Ishikawa (cell line): ENCODE measurements at regions not wholly inside any gene's neighbourhood (a gene's known extent, or its start where the extent isn't known, plus 50 kb on each side); places are given as distances from the start of the nearest gene placed in this dataset.
A peak's percentile ranks its signal among the peaks of the same experiment; 100 is the strongest.

Experiments
- CEBPB ChIP-seq: IDR thresholded peaks from 2 replicates; pipeline ENCODE4 v1.6.1; 2012
- CREB1 ChIP-seq: IDR thresholded peaks from 2 replicates; pipeline ENCODE4 v1.6.1; 2012; ENCODE audit warnings: low read depth
- EGR1 ChIP-seq: IDR thresholded peaks from 2 replicates; pipeline ENCODE4 v1.6.1; 2012
- EP300 ChIP-seq: IDR thresholded peaks from 2 replicates; pipeline ENCODE4 v1.6.1; 2012; ENCODE audit warnings: borderline replicate concordance
- FOXM1 ChIP-seq: IDR thresholded peaks from 2 replicates; pipeline ENCODE4 v1.6.1; 2012; ENCODE audit warnings: low read depth, borderline replicate concordance
- MAX ChIP-seq: IDR thresholded peaks from 2 replicates; pipeline ENCODE4 v1.6.1; 2012
- NFIC ChIP-seq: IDR thresholded peaks from 2 replicates; pipeline ENCODE4 v1.6.1; 2012
- RAD21 ChIP-seq: IDR thresholded peaks from 2 replicates; pipeline ENCODE4 v1.6.1; 2012; ENCODE audit warnings: low read depth
- REST ChIP-seq: IDR thresholded peaks from 2 replicates; pipeline ENCODE4 v1.6.1; 2012; ENCODE audit warnings: low read depth, mild to moderate bottlenecking
- TAF1 ChIP-seq: IDR thresholded peaks from 2 replicates; pipeline ENCODE4 v1.6.1; 2012; ENCODE audit warnings: low read depth, mild to moderate bottlenecking
- TCF12 ChIP-seq: IDR thresholded peaks from 2 replicates; pipeline ENCODE4 v1.6.1; 2012; ENCODE audit warnings: low read depth
- TEAD4 ChIP-seq: IDR thresholded peaks from 2 replicates; pipeline ENCODE4 v1.6.1; 2012
- USF1 ChIP-seq: IDR thresholded peaks from 2 replicates; pipeline ENCODE4 v1.6.1; 2012
- YY1 ChIP-seq: IDR thresholded peaks from 2 replicates; pipeline ENCODE4 v1.6.1; 2012; ENCODE audit warnings: low read depth
- ZBTB7A ChIP-seq: IDR thresholded peaks from 2 replicates; pipeline ENCODE4 v1.6.1; 2012; ENCODE audit warnings: low read depth

- TF ChIP-seq YY1 (no peak), TEAD4 (no peak), NFIC (no peak), TCF12 (no peak), CREB1 (no peak), FOXM1 (no peak), RAD21 (no peak), EP300 (no peak), ZBTB7A (no peak), USF1 (no peak), TAF1 (no peak), MAX (no peak), CEBPB (no peak), REST (no peak), EGR1 (no peak)
Measured at GRCh38 chr6:113188962-113189361, 668.2 kb upstream of the MARCKS start.

- no peak for TF ChIP-seq FOXM1
- peak; percentile 35; the same call in 1 of the 2 replicates for TF ChIP-seq RAD21
- no peak for TF ChIP-seq NFIC
Measured at GRCh38 chr6:113190170-113190569, 667.0 kb upstream of the MARCKS start.

- TF ChIP-seq FOXM1 = no peak
- TF ChIP-seq YY1 = no peak
- TF ChIP-seq EGR1 = no peak
- TF ChIP-seq USF1 = no peak
- no peak for TF ChIP-seq TAF1
- no peak for TF ChIP-seq TCF12
- no peak for TF ChIP-seq RAD21
- no peak for TF ChIP-seq EP300
- TF ChIP-seq ZBTB7A = no peak
Measured at GRCh38 chr6:113194090-113194489, 663.1 kb upstream of the MARCKS start.

GRCh38 chr6:113202852-113203714, 654.1 kb upstream of the MARCKS start:
- TF ChIP-seq MAX (no peak), NFIC (no peak), REST (no peak), USF1 (no peak), ZBTB7A (no peak), EP300 (no peak), YY1 (no peak), RAD21 (no peak), CEBPB (no peak), TEAD4 (no peak), TCF12 (no peak), FOXM1 (no peak), CREB1 (no peak), EGR1 (no peak), TAF1 (no peak)

GRCh38 chr6:113203715-113204110, 653.4 kb upstream of the MARCKS start:
- no peak for TF ChIP-seq FOXM1
- no peak for TF ChIP-seq EP300
- no peak for TF ChIP-seq EGR1
- TF ChIP-seq ZBTB7A = no peak
- no peak for TF ChIP-seq REST
- TF ChIP-seq TEAD4 = no peak
- TF ChIP-seq USF1 = no peak
- TF ChIP-seq CEBPB = no peak
- no peak for TF ChIP-seq MAX
- no peak for TF ChIP-seq RAD21
